Renal cortex interstitium (tissue), 11 donors: ENCODE measurements at regions not wholly inside any gene's neighbourhood (a gene's known extent, or its start where the extent isn't known, plus 50 kb on each side); places are given as distances from the start of the nearest gene placed in this dataset.

Experiments used
- DNase-seq, 11 donors: peaks; one replicate each; pipeline ENCODE4 v3.0.0-alpha.2; 2013; ENCODE audit warnings: low read depth in 9 of 11, low spot score in 4 of 11; ENCODE audit errors: extremely low read depth in 1 of 11

- DNase-seq: no peak
These were observed 109.0 kb upstream of the PLPPR1 start for GRCh38 chr9:100919506-100919905.

- no peak for DNase-seq
These were observed 102.2 kb upstream of the PLPPR1 start for GRCh38 chr9:100926366-100926765.

GRCh38 chr9:100927763-100928162, 100.8 kb upstream of the PLPPR1 start:
- DNase-seq: no peak

- no peak for DNase-seq
These were observed 94.9 kb upstream of the PLPPR1 start for GRCh38 chr9:100933656-100934055.

- DNase-seq: no peak
These were observed 91.1 kb upstream of the PLPPR1 start for GRCh38 chr9:100937382-100937781.

- DNase-seq: no peak
These were observed 90.0 kb upstream of the PLPPR1 start for GRCh38 chr9:100938507-100938906.

- DNase-seq: no peak
These were observed 88.9 kb upstream of the PLPPR1 start for GRCh38 chr9:100939636-100940035.

- DNase-seq: no peak
These were observed 69.3 kb upstream of the PLPPR1 start for GRCh38 chr9:100959226-100959625.
